H1 (cell line): ENCODE measurements at regions not wholly inside any gene's neighbourhood (a gene's known extent, or its start where the extent isn't known, plus 50 kb on each side); places are given as distances from the start of the nearest gene placed in this dataset.

Experiments
- ATF2 ChIP-seq: IDR thresholded peaks from 2 replicates; pipeline ENCODE4 v1.6.1; 2012; ENCODE audit warnings: low read length, inconsistent platforms
- CREB1 ChIP-seq: IDR thresholded peaks from 2 replicates; pipeline ENCODE4 v1.6.1; 2012; ENCODE audit warnings: inconsistent platforms
- CTCF ChIP-seq, 3 experiments: IDR thresholded peaks; 1 replicate in 2 of 3; 2 replicates in 1 of 3; pipeline versions ENCODE4 v1.5.1 to v1.6.1; 2011; ENCODE audit warnings: low read length in 3 of 3, mild to moderate bottlenecking in 3 of 3, inconsistent platforms in 2 of 3, low read depth in 1 of 3, moderate library complexity in 1 of 3; ENCODE audit not compliant: insufficient read depth in 1 of 3; ENCODE audit errors: control extremely low read depth in 1 of 3
- E2F6 ChIP-seq: IDR thresholded peaks from 2 replicates; pipeline ENCODE4 v1.6.1; 2012; ENCODE audit warnings: inconsistent platforms
- EP300 ChIP-seq, 2 experiments: IDR thresholded peaks; 1 replicate in 1 of 2; 2 replicates in 1 of 2; pipeline ENCODE4 v1.6.1; 2011 to 2012; ENCODE audit warnings: low read depth in 2 of 2, low read length in 2 of 2, mild to moderate bottlenecking in 2 of 2, borderline replicate concordance in 1 of 2, inconsistent platforms in 1 of 2, moderate library complexity in 1 of 2
- EZH2 ChIP-seq: fragments of 200-600 bp; sonication (generic); IDR thresholded peaks from 2 replicates; pipeline ENCODE4 v1.7.1; 2012; ENCODE audit warnings: low read depth, mild to moderate bottlenecking, moderate library complexity, low read length, inconsistent platforms; ENCODE audit not compliant: severe bottlenecking
- MAX ChIP-seq: IDR thresholded peaks from 2 replicates; pipeline ENCODE4 v1.6.1; 2012; ENCODE audit warnings: inconsistent platforms
- POLR2AphosphoS5 ChIP-seq: IDR thresholded peaks from 2 replicates; pipeline ENCODE4 v1.6.1; 2011; ENCODE audit warnings: low read depth, low read length
- TAF1 ChIP-seq: IDR thresholded peaks from 2 replicates; pipeline ENCODE4 v1.6.1; 2011; ENCODE audit warnings: mild to moderate bottlenecking, low read depth, low read length

GRCh38 chr10:90652519-90652918, 205.3 kb downstream of the HTR7 start:
- no peak for TF ChIP-seq CREB1
- TF ChIP-seq CTCF (IDR thresholded peaks at IDR 0.05; ENCODE audit: control extremely low read depth in 1 of 3, insufficient read depth in 1 of 3, low read depth in 1 of 3, low read length in 3 of 3), result peak in 2 of 3 experiments; percentile 56 to 62; a peak in 3 of 4 replicates
- TF ChIP-seq TAF1, result no peak
- no peak for TF ChIP-seq EP300 (IDR thresholded peaks at IDR 0.05; ENCODE audit: borderline replicate concordance in 1 of 2, low read depth in 2 of 2, low read length in 2 of 2)
- no peak for TF ChIP-seq E2F6
- no peak for TF ChIP-seq MAX
- no peak for TF ChIP-seq EZH2
- TF ChIP-seq POLR2AphosphoS5, result no peak
- TF ChIP-seq ATF2, result no peak
